Neural progenitor cell (in vitro differentiated cells): ENCODE measurements at regions not wholly inside any gene's neighbourhood (a gene's known extent, or its start where the extent isn't known, plus 50 kb on each side); places are given as distances from the start of the nearest gene placed in this dataset.

ENCODE experiments used
- DNase-seq: peaks from one replicate; pipeline ENCODE4 v3.0.0-alpha.2; 2016; ENCODE audit warnings: low spot score
- H2AFZ ChIP-seq: fragments of 200-600 bp; sonication (generic); replicated peaks from 2 replicates; pipeline ENCODE4 v1.6.1; 2016; ENCODE audit warnings: antibody characterized with exemption
- H3F3A ChIP-seq: fragments of 200-600 bp; sonication (generic); 2 replicates; pipeline ENCODE4 v1.6.1; 2016; ENCODE audit warnings: antibody characterized with exemption, low read depth
- H3K27ac ChIP-seq: fragments of 200-600 bp; sonication (generic); 2 replicates; pipeline ENCODE4 v1.5.1; 2016; ENCODE audit warnings: mild to moderate bottlenecking
- H3K27me3 ChIP-seq: fragments of 200-600 bp; sonication (generic); 2 replicates; pipeline ENCODE4 v1.6.1; 2016; ENCODE audit warnings: mild to moderate bottlenecking, moderate library complexity
- H3K36me3 ChIP-seq: fragments of 200-600 bp; sonication (generic); 2 replicates; pipeline ENCODE4 v1.5.1; 2016
- H3K4me1 ChIP-seq: fragments of 200-600 bp; sonication (generic); 2 replicates; pipeline ENCODE4 v1.6.1; 2016; ENCODE audit warnings: mixed run types
- H3K4me2 ChIP-seq: fragments of 200-600 bp; sonication (generic); 2 replicates; pipeline ENCODE4 v1.6.1; 2016
- H3K4me3 ChIP-seq: fragments of 200-600 bp; sonication (generic); 2 replicates; pipeline ENCODE4 v1.5.1; 2016
- H3K79me2 ChIP-seq: fragments of 200-600 bp; sonication (generic); 2 replicates; pipeline ENCODE4 v1.6.1; 2016; ENCODE audit warnings: low read depth
- H3K9ac ChIP-seq: fragments of 200-600 bp; sonication (generic); 2 replicates; pipeline ENCODE4 v1.6.1; 2016
- H3K9me3 ChIP-seq: fragments of 200-600 bp; sonication (generic); 2 replicates; pipeline ENCODE4 v1.5.1; 2016; ENCODE audit warnings: low read depth
- H4K20me1 ChIP-seq: fragments of 200-600 bp; sonication (generic); 2 replicates; pipeline ENCODE4 v1.6.1; 2016; ENCODE audit warnings: low read depth
- H3K27ac Mint-ChIP-seq: 3 replicates; pipeline ENCODE4 v1.8.0; 2021; ENCODE audit warnings: mixed read lengths
- H3K27me3 Mint-ChIP-seq: 2 replicates; pipeline ENCODE4 v1.8.0; 2022; ENCODE audit warnings: low read depth, mild to moderate bottlenecking, inconsistent platforms, moderate library complexity, mixed read lengths; ENCODE audit not compliant: insufficient read depth
- H3K36me3 Mint-ChIP-seq: 3 replicates; pipeline ENCODE4 v1.8.0; 2021; ENCODE audit warnings: mixed read lengths
- H3K4me1 Mint-ChIP-seq: 3 replicates; pipeline ENCODE4 v1.8.0; 2021; ENCODE audit warnings: mixed read lengths
- H3K4me3 Mint-ChIP-seq: 3 replicates; pipeline ENCODE4 v1.8.0; 2021; ENCODE audit warnings: mild to moderate bottlenecking, moderate library complexity, mixed read lengths
- H3K9me3 Mint-ChIP-seq: 3 replicates; pipeline ENCODE4 v1.8.0; 2020; ENCODE audit warnings: mixed read lengths
- CTCF ChIP-seq: fragments of 200-600 bp; sonication (generic); IDR thresholded peaks from 2 replicates; pipeline ENCODE4 v1.5.1; 2017; ENCODE audit warnings: antibody characterized with exemption, mild to moderate bottlenecking
- EZH2 ChIP-seq: fragments of 200-600 bp; sonication (generic); IDR thresholded peaks from 2 replicates; pipeline ENCODE4 v1.6.1; 2017; ENCODE audit warnings: antibody characterized with exemption, mild to moderate bottlenecking, moderate library complexity
- EZH2phosphoT487 ChIP-seq: fragments of 200-600 bp; sonication (generic); IDR thresholded peaks from 2 replicates; pipeline ENCODE4 v1.6.1; 2017; ENCODE audit warnings: antibody characterized with exemption

GRCh38 chr11:8789864-8790263, 107.3 kb downstream of the RPL27A start:
- no peak overlapping the region for H3K27ac ChIP-seq
- DNase-seq: no peak
- no peak overlapping the region for H2AFZ ChIP-seq
- no peak overlapping the region for H3K27ac Mint-ChIP-seq
- H3K27me3 ChIP-seq: no peaks in the 10 kb centered on the region
- no peak overlapping the region for H3K4me2 ChIP-seq
- no peaks in the 10 kb centered on the region for H3F3A ChIP-seq
- H4K20me1 ChIP-seq: peaks cover 10% of the 10 kb centered on the region
- H3K36me3 Mint-ChIP-seq: peaks cover 10% of the 10 kb centered on the region
- H3K36me3 ChIP-seq: no peaks in the 10 kb centered on the region
- no peak for TF ChIP-seq EZH2phosphoT487
- no peak for TF ChIP-seq EZH2
- no peak for TF ChIP-seq CTCF
- H3K4me3 ChIP-seq: no peak overlapping the region
- peaks cover 3% of the 10 kb centered on the region for H3K79me2 ChIP-seq
- H3K9ac ChIP-seq: no peak overlapping the region
- H3K4me1 Mint-ChIP-seq: peaks cover 7% of the 10 kb centered on the region
- no peaks in the 10 kb centered on the region for H3K9me3 ChIP-seq
- H3K4me3 Mint-ChIP-seq: no peak overlapping the region
- no peaks in the 10 kb centered on the region for H3K4me1 ChIP-seq
- H3K9me3 Mint-ChIP-seq: no peaks in the 10 kb centered on the region
- H3K27me3 Mint-ChIP-seq: no peaks in the 10 kb centered on the region

DNA sequence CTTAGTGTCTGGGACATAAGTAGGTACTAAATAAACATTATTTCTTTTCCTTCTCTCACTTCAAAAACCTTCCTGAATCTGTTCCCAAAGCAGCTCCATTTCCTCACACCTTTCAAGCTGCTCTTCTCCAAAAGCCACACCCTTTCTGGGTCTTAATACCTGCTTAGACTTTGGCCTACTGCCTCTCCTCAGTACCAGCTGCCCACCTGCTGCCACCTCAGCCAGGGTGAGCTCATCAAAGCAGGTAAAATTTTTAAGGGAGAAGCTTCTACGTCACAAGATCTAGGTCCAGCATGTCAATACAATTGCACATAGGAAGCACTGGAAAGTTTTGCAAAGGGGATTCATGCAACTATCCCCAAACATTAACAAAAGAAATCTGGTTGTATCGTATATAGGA, 108.4 kb downstream of the RPL27A start:
- peaks cover 3% of the 10 kb centered on the region for H3K79me2 ChIP-seq

DNA sequence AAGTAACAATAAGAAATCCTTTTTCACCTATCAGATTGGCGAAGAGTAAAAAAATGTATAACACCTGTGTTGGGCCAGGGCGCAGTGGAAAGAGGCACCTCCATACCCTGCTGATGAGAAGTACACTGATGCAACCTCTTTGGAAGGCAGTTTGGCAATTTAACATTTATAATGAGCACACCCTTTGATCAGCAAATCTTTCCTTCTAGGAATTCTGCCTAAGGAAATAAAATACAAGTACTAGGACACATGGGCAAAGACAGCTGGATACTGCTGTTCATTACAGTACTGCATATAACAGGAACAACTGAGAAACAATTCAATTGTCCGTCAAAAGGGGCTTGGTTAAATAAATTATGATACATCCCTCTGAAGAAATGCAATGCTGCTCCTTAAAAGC, 110.1 kb downstream of the RPL27A start:
- no peaks in the 10 kb centered on the region for H3F3A ChIP-seq
- peaks cover 8% of the 10 kb centered on the region for H3K4me1 Mint-ChIP-seq
- no peak overlapping the region for H2AFZ ChIP-seq
- no peaks in the 10 kb centered on the region for H3K27me3 ChIP-seq
- H3K4me3 ChIP-seq: no peak overlapping the region
- H3K36me3 Mint-ChIP-seq: peaks cover 24% of the 10 kb centered on the region
- no peak overlapping the region for H3K27ac ChIP-seq
- no peaks in the 10 kb centered on the region for H3K4me1 ChIP-seq
- H3K27ac Mint-ChIP-seq: no peak overlapping the region
- H3K4me2 ChIP-seq: no peak overlapping the region
- H3K27me3 Mint-ChIP-seq: peaks cover under 1% of the 10 kb centered on the region
- H4K20me1 ChIP-seq: peaks cover 15% of the 10 kb centered on the region
- no peak overlapping the region for H3K4me3 Mint-ChIP-seq
- H3K79me2 ChIP-seq: peaks cover 3% of the 10 kb centered on the region
- H3K9ac ChIP-seq: no peak overlapping the region
- no peaks in the 10 kb centered on the region for H3K9me3 ChIP-seq
- TF ChIP-seq EZH2: no peak
- TF ChIP-seq EZH2phosphoT487: no peak
- TF ChIP-seq CTCF: no peak
- no peaks in the 10 kb centered on the region for H3K36me3 ChIP-seq
- peaks cover 2% of the 10 kb centered on the region for H3K9me3 Mint-ChIP-seq
- no peak for DNase-seq

More for the DNA sequence above, 108.4 kb downstream of the RPL27A start:
- Histone ChIP-seq H3K4me3 (no peak overlapping the region), H3F3A (no peaks in the 10 kb centered on the region), H3K9me3 (no peaks in the 10 kb centered on the region), H3K4me2 (no peak overlapping the region), H4K20me1 (peaks cover 15% of the 10 kb centered on the region), H3K27ac (no peak overlapping the region), H3K9ac (no peak overlapping the region), H3K27me3 (no peaks in the 10 kb centered on the region), H3K4me1 (no peaks in the 10 kb centered on the region), H2AFZ (no peak overlapping the region), H3K36me3 (no peaks in the 10 kb centered on the region)
- peaks cover 8% of the 10 kb centered on the region for H3K4me1 Mint-ChIP-seq
- TF ChIP-seq CTCF: no peak
- no peak for TF ChIP-seq EZH2phosphoT487
- TF ChIP-seq EZH2: no peak
- H3K27ac Mint-ChIP-seq: no peak overlapping the region
- H3K4me3 Mint-ChIP-seq: no peak overlapping the region
- no peaks in the 10 kb centered on the region for H3K27me3 Mint-ChIP-seq
- H3K9me3 Mint-ChIP-seq: no peaks in the 10 kb centered on the region
- peaks cover 14% of the 10 kb centered on the region for H3K36me3 Mint-ChIP-seq
- DNase-seq: no peak
